ENCODE measurements at regions not wholly inside any gene's neighbourhood (a gene's known extent, or its start where the extent isn't known, plus 50 kb on each side); places are given as distances from the start of the nearest gene placed in this dataset.

DNA sequence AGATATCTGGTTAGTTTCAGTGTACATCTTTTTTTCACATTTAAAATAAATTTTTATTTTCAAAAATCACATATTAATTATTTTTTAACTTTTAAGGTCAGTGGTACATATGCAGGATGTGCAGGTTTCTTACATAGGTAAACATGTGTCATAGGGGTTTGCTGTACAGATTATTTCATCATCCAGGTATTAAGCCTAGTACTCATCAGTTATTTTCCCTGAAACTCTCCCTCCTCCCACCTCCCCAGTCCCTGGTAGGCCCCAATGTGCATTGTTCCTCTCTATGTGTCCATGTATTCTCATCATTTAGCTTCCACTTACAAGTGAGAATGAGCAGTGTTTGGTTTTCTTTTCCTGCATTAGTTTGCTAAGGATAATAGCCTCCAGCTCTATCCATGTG is 323.0 kb downstream of the C7orf25 start:
- Histone ChIP-seq H4K20me1 (ENCODE audit: insufficient read depth, low read length) (no peaks in the 10 kb centered on the region), H3K9ac (ENCODE audit: low read depth, low read length) (no peak overlapping the region), H3K27me3 (ENCODE audit: insufficient read depth, low read length, poor library complexity) (peaks cover 2% of the 10 kb centered on the region), H3K4me3 (ENCODE audit: low read depth in 1 of 2, low read length in 2 of 2) (no peak overlapping the region), H3K36me3 (ENCODE audit: insufficient read depth, low read length) (no peaks in the 10 kb centered on the region), H2AFZ (ENCODE audit: low read depth, low read length) (no peak overlapping the region), H3K27ac (ENCODE audit: low read length) (no peak overlapping the region), H3K4me2 (ENCODE audit: insufficient read depth, low read length) (no peak overlapping the region), H3K4me1 (ENCODE audit: insufficient read depth, low read length) (no peaks in the 10 kb centered on the region), H3K79me2 (ENCODE audit: insufficient read depth, low read length) (no peaks in the 10 kb centered on the region), H3K9me3 (ENCODE audit: insufficient read depth, low read length, severe bottlenecking) (peaks cover 6% of the 10 kb centered on the region)
- no peak for DNase-seq
- ATAC-seq (ENCODE audit: insufficient read depth, low read depth) = no peak
- TF ChIP-seq, protein P1, sequence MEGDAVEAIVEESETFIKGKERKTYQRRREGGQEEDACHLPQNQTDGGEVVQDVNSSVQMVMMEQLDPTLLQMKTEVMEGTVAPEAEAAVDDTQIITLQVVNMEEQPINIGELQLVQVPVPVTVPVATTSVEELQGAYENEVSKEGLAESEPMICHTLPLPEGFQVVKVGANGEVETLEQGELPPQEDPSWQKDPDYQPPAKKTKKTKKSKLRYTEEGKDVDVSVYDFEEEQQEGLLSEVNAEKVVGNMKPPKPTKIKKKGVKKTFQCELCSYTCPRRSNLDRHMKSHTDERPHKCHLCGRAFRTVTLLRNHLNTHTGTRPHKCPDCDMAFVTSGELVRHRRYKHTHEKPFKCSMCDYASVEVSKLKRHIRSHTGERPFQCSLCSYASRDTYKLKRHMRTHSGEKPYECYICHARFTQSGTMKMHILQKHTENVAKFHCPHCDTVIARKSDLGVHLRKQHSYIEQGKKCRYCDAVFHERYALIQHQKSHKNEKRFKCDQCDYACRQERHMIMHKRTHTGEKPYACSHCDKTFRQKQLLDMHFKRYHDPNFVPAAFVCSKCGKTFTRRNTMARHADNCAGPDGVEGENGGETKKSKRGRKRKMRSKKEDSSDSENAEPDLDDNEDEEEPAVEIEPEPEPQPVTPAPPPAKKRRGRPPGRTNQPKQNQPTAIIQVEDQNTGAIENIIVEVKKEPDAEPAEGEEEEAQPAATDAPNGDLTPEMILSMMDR (IDR thresholded peaks at IDR 0.05; ENCODE audit: borderline replicate concordance, extremely low read depth, low read length, poor library complexity, severe bottlenecking) = no peak
- TF ChIP-seq EZH2 (IDR thresholded peaks at IDR 0.05; ENCODE audit: borderline replicate concordance, low read depth, low read length, severe bottlenecking) = no peak

DNA sequence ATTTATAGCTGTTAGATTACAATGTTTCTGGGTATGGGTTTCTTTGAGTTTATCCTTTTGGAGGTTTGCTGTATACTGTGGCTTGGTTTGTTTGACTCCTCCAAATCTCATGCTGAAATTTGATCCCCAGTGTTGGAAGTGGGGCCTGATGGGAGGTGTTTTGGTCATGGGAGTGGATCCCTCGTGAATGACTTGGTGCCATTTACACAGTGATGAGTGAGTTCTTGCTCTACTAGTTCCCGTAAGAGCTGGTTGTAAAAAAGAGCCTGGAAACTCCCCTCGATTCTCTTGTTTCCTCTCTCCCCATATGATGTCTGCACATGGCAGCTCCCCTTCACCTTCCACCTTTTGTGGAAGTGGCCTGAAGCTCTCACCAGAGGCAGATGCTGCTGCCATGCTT is 324.1 kb downstream of the C7orf25 start:
- Histone ChIP-seq H3K4me2 (ENCODE audit: insufficient read depth, low read length) (no peak overlapping the region), H2AFZ (ENCODE audit: low read depth, low read length) (no peak overlapping the region), H3K4me1 (ENCODE audit: insufficient read depth, low read length) (no peaks in the 10 kb centered on the region), H4K20me1 (ENCODE audit: insufficient read depth, low read length) (no peaks in the 10 kb centered on the region), H3K79me2 (ENCODE audit: insufficient read depth, low read length) (no peaks in the 10 kb centered on the region), H3K27me3 (ENCODE audit: insufficient read depth, low read length, poor library complexity) (no peaks in the 10 kb centered on the region), H3K9ac (ENCODE audit: low read depth, low read length) (no peak overlapping the region), H3K9me3 (ENCODE audit: insufficient read depth, low read length, severe bottlenecking) (peaks cover 6% of the 10 kb centered on the region), H3K4me3 (ENCODE audit: low read depth in 1 of 2, low read length in 2 of 2) (no peak overlapping the region), H3K27ac (ENCODE audit: low read length) (no peak overlapping the region), H3K36me3 (ENCODE audit: insufficient read depth, low read length) (no peaks in the 10 kb centered on the region)
- TF ChIP-seq EZH2 (IDR thresholded peaks at IDR 0.05; ENCODE audit: borderline replicate concordance, low read depth, low read length, severe bottlenecking) = no peak
- TF ChIP-seq, protein P1 (IDR thresholded peaks at IDR 0.05; ENCODE audit: borderline replicate concordance, extremely low read depth, low read length, poor library complexity, severe bottlenecking) = no peak
- DNase-seq (no peak), ATAC-seq (ENCODE audit: insufficient read depth, low read depth) (no peak)

DNA sequence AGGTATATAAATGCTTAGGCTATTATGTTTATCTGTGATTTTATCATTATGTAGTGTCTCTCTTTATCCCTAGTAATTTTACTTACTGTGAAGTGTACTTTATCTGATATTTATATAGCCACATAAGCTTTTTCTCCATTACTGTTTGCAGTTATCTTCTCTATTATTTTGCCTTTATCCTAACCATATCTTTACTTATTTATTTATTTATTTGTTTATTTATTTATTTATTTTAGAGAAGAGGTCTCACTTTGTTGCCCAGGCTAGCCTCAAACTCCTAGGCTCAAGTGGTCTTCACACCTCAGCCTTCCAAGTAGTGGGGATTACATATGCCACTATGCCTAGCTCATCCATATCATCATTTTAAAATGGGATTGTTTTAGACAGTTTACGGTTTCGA is 331.8 kb downstream of the C7orf25 start:
- TF ChIP-seq, protein P1 (IDR thresholded peaks at IDR 0.05; ENCODE audit: borderline replicate concordance, extremely low read depth, low read length, poor library complexity, severe bottlenecking) = no peak
- no peak for TF ChIP-seq EZH2 (IDR thresholded peaks at IDR 0.05; ENCODE audit: borderline replicate concordance, low read depth, low read length, severe bottlenecking)
- H3K9me3 ChIP-seq (ENCODE audit: insufficient read depth, low read length, severe bottlenecking) = peaks cover 8% of the 10 kb centered on the region
- H3K36me3 ChIP-seq (ENCODE audit: insufficient read depth, low read length) = no peaks in the 10 kb centered on the region
- H3K4me2 ChIP-seq (ENCODE audit: insufficient read depth, low read length) = no peak overlapping the region
- H3K4me1 ChIP-seq (ENCODE audit: insufficient read depth, low read length) = no peaks in the 10 kb centered on the region
- H3K27ac ChIP-seq (ENCODE audit: low read length) = no peak overlapping the region
- H3K4me3 ChIP-seq (ENCODE audit: low read depth in 1 of 2, low read length in 2 of 2) = no peak overlapping the region
- DNase-seq = no peak
- H2AFZ ChIP-seq (ENCODE audit: low read depth, low read length) = no peak overlapping the region
- H3K79me2 ChIP-seq (ENCODE audit: insufficient read depth, low read length) = no peaks in the 10 kb centered on the region
- no peaks in the 10 kb centered on the region for H3K27me3 ChIP-seq (ENCODE audit: insufficient read depth, low read length, poor library complexity)
- H4K20me1 ChIP-seq (ENCODE audit: insufficient read depth, low read length) = no peaks in the 10 kb centered on the region
- no peak overlapping the region for H3K9ac ChIP-seq (ENCODE audit: low read depth, low read length)
- no peak for ATAC-seq (ENCODE audit: insufficient read depth, low read depth)

DNA sequence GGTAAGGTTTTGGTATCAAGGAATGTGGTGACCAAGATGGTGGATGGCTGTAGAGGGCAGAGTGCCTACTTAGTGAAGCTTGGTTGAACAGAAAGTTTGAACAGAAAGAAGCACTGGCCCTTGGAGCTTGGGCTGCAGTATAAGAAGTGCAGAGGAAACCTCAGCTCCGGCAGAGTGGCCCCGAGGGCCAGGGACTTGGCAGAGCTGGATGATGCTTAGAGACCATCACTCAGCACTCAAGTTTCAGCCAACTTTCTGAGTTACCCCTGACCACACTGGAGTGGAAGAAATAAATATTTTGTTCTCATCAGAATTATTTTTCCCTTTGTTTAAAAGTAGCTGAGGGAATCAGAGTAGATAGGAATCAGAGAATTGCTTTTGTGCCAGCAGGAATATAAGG is 336.7 kb downstream of the C7orf25 start:
- no peak overlapping the region for H2AFZ ChIP-seq (ENCODE audit: low read depth, low read length)
- TF ChIP-seq EZH2 (IDR thresholded peaks at IDR 0.05; ENCODE audit: borderline replicate concordance, low read depth, low read length, severe bottlenecking) = no peak
- TF ChIP-seq, protein P1 (IDR thresholded peaks at IDR 0.05; ENCODE audit: borderline replicate concordance, extremely low read depth, low read length, poor library complexity, severe bottlenecking) = no peak
- H3K9ac ChIP-seq (ENCODE audit: low read depth, low read length) = no peak overlapping the region
- no peaks in the 10 kb centered on the region for H3K79me2 ChIP-seq (ENCODE audit: insufficient read depth, low read length)
- H3K4me3 ChIP-seq (ENCODE audit: low read depth in 1 of 2, low read length in 2 of 2) = no peak overlapping the region
- H3K4me1 ChIP-seq (ENCODE audit: insufficient read depth, low read length) = no peaks in the 10 kb centered on the region
- ATAC-seq (ENCODE audit: insufficient read depth, low read depth) = no peak
- H4K20me1 ChIP-seq (ENCODE audit: insufficient read depth, low read length) = no peaks in the 10 kb centered on the region
- no peak overlapping the region for H3K27ac ChIP-seq (ENCODE audit: low read length)
- no peaks in the 10 kb centered on the region for H3K36me3 ChIP-seq (ENCODE audit: insufficient read depth, low read length)
- H3K9me3 ChIP-seq (ENCODE audit: insufficient read depth, low read length, severe bottlenecking) = peaks cover 8% of the 10 kb centered on the region
- H3K4me2 ChIP-seq (ENCODE audit: insufficient read depth, low read length) = no peak overlapping the region
- no peaks in the 10 kb centered on the region for H3K27me3 ChIP-seq (ENCODE audit: insufficient read depth, low read length, poor library complexity)
- DNase-seq = no peak

Data from DND-41 (cell line).